ENCODE measurements at regions not wholly inside any gene's neighbourhood (a gene's known extent, or its start where the extent isn't known, plus 50 kb on each side); places are given as distances from the start of the nearest gene placed in this dataset.

- TF ChIP-seq CTCF (IDR thresholded peaks at IDR 0.05) = no peak
- no peak for TF ChIP-seq EP300 (IDR thresholded peaks at IDR 0.05)
These were observed 130.1 kb upstream of the DKK2 start for GRCh38 chr4:107166181-107166580.
